T-helper 2 cell treated with Interferon-gamma antibody and Interleukin-4, amounts not matched to agents 5 μg/mL and 100 μg/mL, for 36 hours (primary cell): ENCODE measurements at regions not wholly inside any gene's neighbourhood (a gene's known extent, or its start where the extent isn't known, plus 50 kb on each side); places are given as distances from the start of the nearest gene placed in this dataset.

Source experiments
- DNase-seq: peaks from one replicate; pipeline ENCODE4 v3.0.0; 2021; ENCODE audit warnings: low spot score
- H3K27ac Mint-ChIP-seq: one replicate; pipeline ENCODE4 v1.8.0; 2021; ENCODE audit warnings: mild to moderate bottlenecking, mixed read lengths
- H3K27me3 Mint-ChIP-seq: one replicate; pipeline ENCODE4 v1.8.0; 2021; ENCODE audit warnings: low read depth, mixed read lengths
- H3K36me3 Mint-ChIP-seq: one replicate; pipeline ENCODE4 v1.8.0; 2021; ENCODE audit warnings: low read depth, mixed read lengths
- H3K4me1 Mint-ChIP-seq: one replicate; pipeline ENCODE4 v1.8.0; 2021; ENCODE audit warnings: low read depth, mixed read lengths
- H3K4me3 Mint-ChIP-seq: one replicate; pipeline ENCODE4 v1.8.0; 2022; ENCODE audit warnings: mild to moderate bottlenecking, moderate library complexity, mixed read lengths
- H3K9me3 Mint-ChIP-seq: one replicate; pipeline ENCODE4 v1.8.0; 2021; ENCODE audit warnings: mixed read lengths

DNA sequence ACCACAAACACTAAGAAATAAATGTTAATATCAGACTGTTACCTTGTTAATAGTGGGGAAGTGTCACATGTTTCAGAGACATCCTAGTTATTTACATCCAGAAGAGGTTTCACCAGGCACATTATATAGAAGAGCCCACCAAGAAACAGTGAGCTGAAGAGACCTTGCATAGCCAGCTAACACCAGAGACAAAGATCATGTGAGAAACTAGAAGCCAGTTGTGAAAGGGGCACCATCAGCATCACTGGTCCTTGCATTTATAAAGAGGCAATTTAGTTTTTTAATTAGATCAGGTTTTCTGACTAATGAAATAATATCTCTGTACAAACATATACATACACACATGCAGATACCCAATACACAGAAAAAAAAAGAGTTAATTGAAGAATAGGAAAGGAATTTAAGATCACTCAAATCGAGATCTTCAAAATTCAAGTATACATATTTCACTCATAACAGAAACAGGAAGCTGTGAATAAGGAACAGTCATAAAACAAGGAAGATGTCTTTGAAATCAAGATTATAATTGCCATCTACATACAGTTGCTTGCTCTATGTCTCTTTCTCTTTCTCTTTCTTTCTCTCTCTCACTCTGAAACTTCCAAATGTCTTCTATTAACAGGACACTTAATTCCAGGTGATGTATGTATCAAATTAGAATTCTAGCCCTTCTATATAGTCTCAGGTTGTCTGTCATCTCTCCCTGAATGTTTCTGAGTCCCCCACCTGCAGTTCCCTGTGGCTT, 348.7 kb downstream of the ETS1 start:
- peak overlapping the region; percentile 52 for H3K4me3 Mint-ChIP-seq
- no peak for DNase-seq
- no peaks in the 10 kb centered on the region for H3K9me3 Mint-ChIP-seq

DNA sequence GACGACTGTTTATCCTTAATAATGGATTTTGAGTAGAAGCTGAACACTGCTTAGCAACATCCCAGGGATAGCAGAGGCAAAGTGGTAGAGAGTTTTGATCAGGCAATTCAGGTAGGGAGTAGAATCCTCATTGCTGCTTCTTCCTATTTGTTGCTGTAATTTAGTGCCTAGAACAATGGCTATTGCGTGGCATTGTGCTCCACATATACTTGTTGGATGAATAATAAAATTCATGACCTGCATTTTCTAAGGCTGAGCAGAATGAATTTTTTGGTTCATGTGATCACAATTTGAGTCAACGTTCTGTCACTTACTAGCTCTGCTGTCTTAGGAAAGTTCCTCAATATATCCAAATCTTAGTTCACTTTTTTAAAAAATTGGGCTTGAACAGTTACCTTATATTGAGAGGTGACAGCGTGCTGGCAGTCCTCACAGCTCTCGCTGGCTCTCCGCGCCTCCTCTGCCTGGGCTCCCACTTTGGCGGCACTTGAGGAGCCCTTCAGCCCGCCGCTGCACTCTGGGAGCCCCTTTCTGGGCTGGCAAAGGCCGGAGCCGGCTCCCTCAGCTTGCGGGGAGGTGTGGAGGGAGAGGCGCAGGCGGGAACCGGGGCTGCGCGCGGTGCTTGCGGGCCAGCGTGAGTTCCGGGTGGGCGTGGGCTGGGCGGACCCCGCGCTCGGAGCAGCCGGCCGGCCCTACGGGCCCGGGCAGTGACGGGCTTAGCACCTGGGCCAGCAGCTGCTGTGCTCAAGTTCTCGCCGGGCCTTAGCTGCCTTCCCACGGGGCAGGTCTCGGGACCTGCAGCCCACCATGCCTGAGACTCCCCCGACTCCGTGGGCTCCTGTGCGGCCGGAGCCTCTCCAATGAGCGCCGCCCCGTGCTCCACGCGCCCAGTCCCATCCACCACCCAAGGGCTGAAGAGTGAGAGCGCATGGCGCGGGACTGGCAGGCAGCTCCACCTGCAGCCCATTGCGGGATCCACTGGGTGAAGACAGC, 350.6 kb downstream of the ETS1 start:
- Mint-ChIP-seq H3K4me1 (peaks cover 30% of the 10 kb centered on the region), H3K4me3 (no peak overlapping the region), H3K9me3 (peaks cover 6% of the 10 kb centered on the region), H3K27ac (no peak overlapping the region), H3K27me3 (no peaks in the 10 kb centered on the region), H3K36me3 (peaks cover 4% of the 10 kb centered on the region)
- DNase-seq = no peak

More for the DNA sequence above, 348.7 kb downstream of the ETS1 start:
- Mint-ChIP-seq H3K4me1 (peaks cover 17% of the 10 kb centered on the region), H3K27ac (peak overlapping the region; percentile 83), H3K36me3 (no peaks in the 10 kb centered on the region), H3K27me3 (no peaks in the 10 kb centered on the region)

DNA sequence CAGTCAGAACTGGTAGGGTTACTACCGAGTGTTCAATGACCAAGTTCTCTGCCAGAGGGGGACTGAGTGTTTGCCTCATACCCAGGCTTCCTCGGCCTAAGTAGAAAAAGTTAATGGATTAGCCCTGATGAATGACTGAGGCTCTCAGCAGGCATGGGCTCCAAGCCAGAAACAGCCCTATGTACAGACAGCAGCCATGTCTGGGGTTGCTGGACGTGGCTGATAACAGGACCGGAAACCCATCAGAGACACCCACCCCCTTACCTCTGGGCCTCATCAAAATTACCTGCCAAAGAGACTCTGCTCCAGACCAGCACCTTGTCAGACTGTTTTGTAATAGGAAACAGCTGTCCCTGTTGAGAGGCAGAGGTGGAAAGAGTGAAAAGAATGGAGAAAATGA, 351.4 kb downstream of the ETS1 start:
- no peak for DNase-seq
- H3K27ac Mint-ChIP-seq = no peak overlapping the region
- H3K36me3 Mint-ChIP-seq = peaks cover 5% of the 10 kb centered on the region
- peaks cover 32% of the 10 kb centered on the region for H3K4me1 Mint-ChIP-seq
- H3K27me3 Mint-ChIP-seq = no peaks in the 10 kb centered on the region
- no peak overlapping the region for H3K4me3 Mint-ChIP-seq
- H3K9me3 Mint-ChIP-seq = peaks cover 6% of the 10 kb centered on the region

DNA sequence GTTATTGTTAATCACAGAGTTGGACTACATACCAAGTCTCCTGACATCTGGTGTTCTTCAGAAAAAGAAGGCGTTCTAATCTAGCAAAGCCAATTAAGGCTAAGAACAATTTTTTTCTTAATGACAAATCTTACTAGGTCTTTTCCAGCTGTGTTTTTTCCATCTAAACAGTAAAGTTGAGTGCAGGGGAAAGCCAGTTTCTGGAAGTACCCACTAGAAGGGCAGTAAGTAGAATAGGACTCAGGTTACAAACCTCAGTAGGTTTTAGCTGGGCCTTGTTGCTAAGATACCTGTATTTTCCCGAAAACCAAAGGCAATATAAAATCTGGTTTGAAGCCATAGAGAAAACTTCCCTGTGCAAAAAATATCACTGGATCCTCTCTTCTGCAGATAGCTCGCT, 351.9 kb downstream of the ETS1 start:
- H3K4me1 Mint-ChIP-seq = peaks cover 32% of the 10 kb centered on the region
- no peaks in the 10 kb centered on the region for H3K27me3 Mint-ChIP-seq
- H3K27ac Mint-ChIP-seq = no peak overlapping the region
- H3K9me3 Mint-ChIP-seq = peaks cover 6% of the 10 kb centered on the region
- DNase-seq = no peak
- H3K36me3 Mint-ChIP-seq = peaks cover 5% of the 10 kb centered on the region
- no peak overlapping the region for H3K4me3 Mint-ChIP-seq

DNA sequence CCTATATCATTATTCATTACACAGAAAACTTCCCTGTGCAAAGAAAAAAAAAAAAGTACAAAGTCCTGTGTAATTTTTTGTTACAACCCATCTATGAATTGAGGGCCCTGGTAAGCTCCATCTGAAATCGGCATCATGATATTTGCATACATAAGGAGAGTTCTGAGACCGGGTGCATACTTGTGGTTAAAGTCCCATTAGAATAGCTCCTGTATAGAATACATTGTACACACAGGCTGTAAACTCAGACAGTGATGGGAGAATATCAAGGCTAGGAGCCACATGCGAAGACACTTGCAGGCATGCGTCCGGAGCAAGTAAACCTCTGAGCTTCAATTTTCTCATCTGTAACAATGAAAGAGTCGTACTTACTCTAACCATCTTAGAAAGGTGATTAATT, 353.2 kb downstream of the ETS1 start:
- H3K4me3 Mint-ChIP-seq = no peak overlapping the region
- H3K9me3 Mint-ChIP-seq = peaks cover 6% of the 10 kb centered on the region
- peaks cover 34% of the 10 kb centered on the region for H3K4me1 Mint-ChIP-seq
- H3K36me3 Mint-ChIP-seq = peaks cover 5% of the 10 kb centered on the region
- no peak overlapping the region for H3K27ac Mint-ChIP-seq
- no peak for DNase-seq
- no peaks in the 10 kb centered on the region for H3K27me3 Mint-ChIP-seq

DNA sequence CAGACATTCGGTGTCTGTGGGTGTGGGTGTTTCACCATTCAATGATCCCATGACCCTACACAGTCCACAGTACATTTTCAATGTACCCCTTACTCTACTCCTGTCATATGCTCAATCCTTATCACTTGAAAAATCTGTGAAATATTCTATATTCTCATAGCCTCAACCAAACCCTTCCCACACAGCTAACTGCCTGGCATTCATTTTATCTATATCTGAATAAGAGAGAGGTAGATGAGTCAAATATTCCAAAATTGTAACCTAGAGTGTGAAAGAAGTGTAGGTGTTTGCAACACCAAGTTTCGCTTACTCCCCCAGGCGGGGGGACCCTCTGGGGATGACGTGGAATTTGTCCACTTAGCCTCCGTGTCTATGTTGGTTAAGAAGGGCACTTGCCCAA, 354.8 kb downstream of the ETS1 start:
- H3K9me3 Mint-ChIP-seq = peaks cover 6% of the 10 kb centered on the region
- H3K4me1 Mint-ChIP-seq = peaks cover 32% of the 10 kb centered on the region

DNA sequence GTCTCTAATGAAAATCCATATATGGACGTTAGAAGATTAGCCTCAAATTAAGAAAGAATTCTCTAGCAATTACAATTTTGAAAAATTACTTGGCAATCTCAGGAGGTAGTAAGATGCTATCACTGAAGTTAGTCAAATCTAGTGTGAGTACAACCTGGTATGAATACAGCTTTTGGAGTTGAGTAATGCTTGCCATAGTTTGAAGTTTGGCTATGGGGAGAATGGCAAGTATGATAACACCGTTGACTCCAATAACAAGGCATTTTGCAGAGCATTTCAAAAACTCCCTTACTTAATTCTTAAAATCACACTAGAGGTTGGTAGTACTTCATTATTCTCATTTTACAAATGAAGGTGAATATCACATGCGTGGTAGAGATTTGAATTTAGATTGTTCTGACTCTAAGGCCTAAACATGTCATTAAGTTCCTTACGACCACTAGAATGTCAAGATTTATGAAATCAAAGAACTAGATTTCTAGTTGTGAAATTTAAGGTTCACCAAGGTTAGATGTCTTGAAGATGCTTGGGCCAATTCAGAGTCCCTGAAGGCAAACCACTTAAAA, 355.4 kb downstream of the ETS1 start:
- H3K27ac Mint-ChIP-seq = no peak overlapping the region
- H3K27me3 Mint-ChIP-seq = no peaks in the 10 kb centered on the region
- H3K9me3 Mint-ChIP-seq = peaks cover 6% of the 10 kb centered on the region
- H3K4me1 Mint-ChIP-seq = peaks cover 36% of the 10 kb centered on the region
- H3K36me3 Mint-ChIP-seq = peaks cover 5% of the 10 kb centered on the region
- DNase-seq = peak; percentile 32
- H3K4me3 Mint-ChIP-seq = no peak overlapping the region

More for the DNA sequence above, 354.8 kb downstream of the ETS1 start:
- peaks cover 5% of the 10 kb centered on the region for H3K36me3 Mint-ChIP-seq
- peak; percentile 86 for DNase-seq
- H3K27me3 Mint-ChIP-seq = no peaks in the 10 kb centered on the region
- no peak overlapping the region for H3K4me3 Mint-ChIP-seq
- H3K27ac Mint-ChIP-seq = peak overlapping the region; percentile 32

DNA sequence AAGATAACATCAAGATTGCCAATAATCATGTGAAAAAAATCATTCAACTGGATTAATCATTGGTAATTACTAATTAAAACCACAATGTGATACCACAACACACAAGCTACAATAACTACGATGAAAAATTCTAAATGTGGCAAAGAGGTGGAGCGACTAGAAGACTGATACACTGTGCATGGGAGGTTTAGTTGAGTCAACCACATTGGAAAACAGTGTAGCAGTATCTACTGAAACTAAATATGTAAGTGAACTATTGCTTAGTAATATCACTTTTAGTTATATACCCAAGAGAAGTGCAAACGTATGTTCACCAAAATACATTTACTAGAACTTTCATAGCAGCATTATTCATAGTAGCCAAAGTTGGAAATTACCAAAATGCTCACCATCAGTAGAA, 359.9 kb downstream of the ETS1 start:
- H3K27me3 Mint-ChIP-seq = no peaks in the 10 kb centered on the region
- H3K27ac Mint-ChIP-seq = peak overlapping the region; percentile 59
- DNase-seq = peak; percentile 45
- no peak overlapping the region for H3K4me3 Mint-ChIP-seq
- peaks cover 2% of the 10 kb centered on the region for H3K36me3 Mint-ChIP-seq
- H3K9me3 Mint-ChIP-seq = no peaks in the 10 kb centered on the region
- peaks cover 45% of the 10 kb centered on the region for H3K4me1 Mint-ChIP-seq

DNA sequence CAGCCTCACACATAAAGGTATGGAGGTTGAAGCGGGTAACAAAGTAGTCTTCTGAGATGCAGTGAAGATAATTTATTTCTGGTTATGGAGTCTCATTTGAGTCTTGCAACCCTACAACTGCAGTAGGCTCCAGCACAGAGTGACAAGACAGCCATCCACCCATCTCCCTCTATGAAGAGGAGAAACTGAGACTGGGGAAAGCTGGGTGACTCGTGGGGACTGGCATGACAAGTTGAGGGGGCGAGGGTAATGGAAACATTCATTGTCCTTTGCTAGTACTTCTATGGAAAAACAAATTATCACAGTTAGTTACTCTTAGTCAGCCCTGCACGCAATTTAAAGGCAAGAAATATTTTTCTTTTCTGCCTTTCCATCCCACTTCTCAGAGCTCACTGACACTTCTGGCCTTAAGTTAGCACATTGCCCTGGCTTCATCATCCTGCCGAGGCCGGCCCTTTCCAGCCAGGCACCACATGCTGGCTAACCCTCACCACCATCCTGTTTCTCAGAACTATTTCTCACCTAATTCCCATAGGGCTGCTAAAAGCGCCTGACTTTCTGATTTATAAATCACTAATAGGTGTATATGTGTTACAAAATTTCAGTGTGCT, 361.1 kb downstream of the ETS1 start:
- Mint-ChIP-seq H3K27me3 (no peaks in the 10 kb centered on the region), H3K4me1 (peaks cover 39% of the 10 kb centered on the region), H3K36me3 (no peaks in the 10 kb centered on the region), H3K4me3 (peak overlapping the region; percentile 37), H3K9me3 (no peaks in the 10 kb centered on the region), H3K27ac (no peak overlapping the region)
- peak; percentile 74 for DNase-seq

DNA sequence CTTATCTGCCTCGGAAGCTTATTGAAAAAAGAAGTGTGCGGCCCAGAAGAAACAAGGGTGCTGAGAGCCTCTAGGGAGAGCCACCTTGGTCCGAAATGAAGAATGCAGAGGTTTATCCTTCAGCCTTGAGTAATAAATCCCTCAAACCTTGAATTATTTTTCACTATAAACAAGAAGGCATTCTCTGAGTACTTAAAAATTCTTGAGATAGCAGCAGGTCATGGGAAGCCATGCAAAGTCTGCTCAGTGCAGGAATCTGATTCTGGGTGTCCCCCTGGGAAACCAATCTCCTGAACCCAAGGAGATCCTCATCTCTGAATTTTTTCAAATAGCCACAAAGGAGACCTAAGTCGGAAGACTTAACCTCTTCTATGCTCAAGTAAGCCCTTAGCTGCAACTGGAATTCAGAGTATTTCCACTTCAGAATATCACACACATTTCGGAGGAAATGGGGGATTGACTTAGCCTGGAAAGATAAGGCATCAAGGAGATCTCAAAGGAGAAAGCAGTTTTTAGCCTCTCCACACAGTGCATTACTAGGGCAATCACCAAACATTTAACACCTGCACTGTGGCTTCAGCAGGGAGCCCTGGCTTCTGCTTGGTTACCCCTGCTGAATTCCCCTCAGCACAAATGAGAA, 365.0 kb downstream of the ETS1 start:
- Mint-ChIP-seq H3K4me3 (no peak overlapping the region), H3K27ac (no peak overlapping the region), H3K4me1 (peaks cover 22% of the 10 kb centered on the region), H3K27me3 (no peaks in the 10 kb centered on the region), H3K36me3 (no peaks in the 10 kb centered on the region), H3K9me3 (no peaks in the 10 kb centered on the region)
- no peak for DNase-seq

DNA sequence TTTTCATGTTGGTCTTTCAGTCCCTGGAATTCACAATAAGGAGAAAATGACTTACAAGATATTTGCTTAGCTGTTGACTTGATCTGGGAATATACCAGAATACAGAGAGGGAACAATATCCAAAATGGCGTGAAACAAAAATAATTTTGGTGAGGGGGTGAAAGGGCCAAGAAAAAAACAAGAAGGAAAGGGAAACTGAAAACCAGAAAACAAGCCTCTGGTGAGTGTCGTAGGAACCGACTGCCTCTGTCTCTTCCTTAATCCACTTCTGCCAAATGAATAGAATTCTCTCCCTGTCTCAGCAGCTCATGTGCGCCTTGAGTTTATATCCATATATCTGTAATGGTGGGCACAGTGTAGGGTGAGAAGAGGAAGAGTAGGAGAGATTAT, 367.6 kb downstream of the ETS1 start:
- DNase-seq = no peak
- no peak overlapping the region for H3K27ac Mint-ChIP-seq
- no peaks in the 10 kb centered on the region for H3K36me3 Mint-ChIP-seq
- H3K9me3 Mint-ChIP-seq = no peaks in the 10 kb centered on the region
- H3K4me1 Mint-ChIP-seq = peaks cover 9% of the 10 kb centered on the region
- no peak overlapping the region for H3K4me3 Mint-ChIP-seq
- H3K27me3 Mint-ChIP-seq = no peaks in the 10 kb centered on the region

DNA sequence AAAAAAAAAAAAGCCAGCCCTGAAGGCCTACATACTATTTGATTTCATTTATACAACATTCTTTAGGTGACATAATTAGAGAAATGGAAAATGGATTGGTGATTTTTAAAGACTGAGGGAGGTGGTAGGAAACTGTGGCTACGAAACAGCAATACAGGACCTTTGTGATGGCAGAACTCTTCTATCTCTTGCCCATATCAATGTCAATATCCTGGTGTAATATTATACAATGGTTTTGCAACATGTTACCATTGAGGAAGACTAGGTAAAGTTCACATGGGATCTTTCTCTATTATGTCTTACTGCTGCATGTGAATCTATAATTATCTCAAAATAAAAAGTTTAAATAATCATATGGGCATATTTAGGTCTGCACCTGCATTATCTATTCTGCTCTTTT, 371.2 kb downstream of the ETS1 start:
- H3K9me3 Mint-ChIP-seq = no peaks in the 10 kb centered on the region
- no peak overlapping the region for H3K27ac Mint-ChIP-seq
- no peaks in the 10 kb centered on the region for H3K27me3 Mint-ChIP-seq
- no peak overlapping the region for H3K4me3 Mint-ChIP-seq
- H3K4me1 Mint-ChIP-seq = peaks cover 6% of the 10 kb centered on the region
- DNase-seq = no peak
- H3K36me3 Mint-ChIP-seq = no peaks in the 10 kb centered on the region

DNA sequence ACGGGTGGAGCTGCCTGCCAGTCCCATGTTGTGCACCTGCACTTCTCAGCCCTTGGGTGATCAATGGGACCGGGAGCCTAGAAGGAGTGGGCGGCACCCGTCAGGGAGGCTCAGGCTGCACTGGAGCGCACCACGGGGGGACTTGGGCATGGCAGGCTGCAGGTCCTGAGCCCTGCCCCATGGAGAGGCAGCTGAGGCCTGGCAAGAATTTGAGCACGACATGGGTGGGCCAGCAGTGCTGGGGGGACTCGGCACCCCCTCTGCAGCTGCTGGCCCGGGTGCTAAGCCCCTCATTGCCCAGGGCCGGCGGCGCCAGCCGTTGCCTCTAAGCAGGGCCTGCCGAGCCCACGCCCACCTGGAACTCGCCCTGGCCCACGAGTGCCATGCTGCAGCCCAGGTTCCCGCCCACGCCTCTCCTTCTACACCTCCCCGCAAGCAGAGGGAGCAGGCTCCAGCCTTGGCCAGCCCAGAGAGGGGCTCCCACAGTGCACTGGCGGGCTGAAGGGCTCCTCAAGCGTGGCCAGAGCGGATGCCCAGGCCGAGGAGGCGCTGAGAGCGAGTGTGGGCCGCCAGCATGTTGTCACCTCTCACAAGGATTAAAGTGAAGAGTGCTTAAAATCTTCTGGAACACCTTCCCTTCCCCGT, 372.0 kb downstream of the ETS1 start:
- H3K27ac Mint-ChIP-seq = no peak overlapping the region
- H3K4me1 Mint-ChIP-seq = peaks cover 6% of the 10 kb centered on the region
- no peaks in the 10 kb centered on the region for H3K9me3 Mint-ChIP-seq
- no peak for DNase-seq
- H3K27me3 Mint-ChIP-seq = no peaks in the 10 kb centered on the region
- H3K36me3 Mint-ChIP-seq = no peaks in the 10 kb centered on the region
- no peak overlapping the region for H3K4me3 Mint-ChIP-seq
